ENCODE measurements at regions not wholly inside any gene's neighbourhood (a gene's known extent, or its start where the extent isn't known, plus 50 kb on each side); places are given as distances from the start of the nearest gene placed in this dataset.

GRCh38 chr2:187158452-187158851 is 289.6 kb downstream of the CALCRL start:
- Histone ChIP-seq H3K4me2 (ENCODE audit: control insufficient read depth, extremely low read depth, insufficient read depth, low read depth, low read length) (no peak overlapping the region), H3K4me1 (ENCODE audit: control insufficient read depth, extremely low read depth, insufficient read depth, low read length) (no peaks in the 10 kb centered on the region), H3K4me3 (ENCODE audit: control insufficient read depth in 2 of 3, extremely low read depth in 1 of 3, insufficient read depth in 2 of 3, low read depth in 1 of 3, low read length in 3 of 3) (no peak overlapping the region), H3K9me3 (ENCODE audit: control insufficient read depth, low read depth, low read length) (no peaks in the 10 kb centered on the region), H4K20me1 (ENCODE audit: control insufficient read depth, extremely low read depth, insufficient read depth, low read length) (no peaks in the 10 kb centered on the region), H3K27ac (ENCODE audit: control insufficient read depth, insufficient read depth, low read length) (no peak overlapping the region), H2AFZ (ENCODE audit: control insufficient read depth, low read length) (no peak overlapping the region), H3K9me1 (ENCODE audit: control insufficient read depth, extremely low read depth, insufficient read depth, low read length) (no peaks in the 10 kb centered on the region), H3K9ac (ENCODE audit: control insufficient read depth, extremely low read depth, insufficient read depth, low read length) (no peak overlapping the region), H3K79me2 (ENCODE audit: control insufficient read depth, insufficient read depth, low read length) (no peaks in the 10 kb centered on the region), H3K27me3 (ENCODE audit: control insufficient read depth, extremely low read depth, insufficient read depth, low read length) (no peaks in the 10 kb centered on the region), H3K36me3 (ENCODE audit: control insufficient read depth in 2 of 2, extremely low read depth in 1 of 2, insufficient read depth in 2 of 2, low read length in 2 of 2) (no peaks in the 10 kb centered on the region)
- no peak for TF ChIP-seq EZH2 (IDR thresholded peaks at IDR 0.05; ENCODE audit: low read length)
- no peak for TF ChIP-seq CTCF (optimal IDR thresholded peaks at IDR 0.05 in 1 of 3, IDR thresholded peaks at IDR 0.05 in 1 of 3, conservative IDR thresholded peaks at IDR 0.05 in 1 of 3; ENCODE audit: extremely low read depth in 1 of 3, insufficient read depth in 2 of 3, low read length in 3 of 3)
- dilution Hi-C loops (cut with MboI; ENCODE audit: extremely low pct_ligation_motif_present, low sequenced_read_pairs): no loop called here
- DNase-seq (ENCODE audit: low read depth, low spot score) (no peak), FAIRE-seq (peak; percentile 29)

GRCh38 chr2:187157046-187157445 is 291.0 kb downstream of the CALCRL start:
- Histone ChIP-seq H3K4me1 (ENCODE audit: control insufficient read depth, extremely low read depth, insufficient read depth, low read length) (no peaks in the 10 kb centered on the region), H3K27me3 (ENCODE audit: control insufficient read depth, extremely low read depth, insufficient read depth, low read length) (no peaks in the 10 kb centered on the region), H3K4me3 (ENCODE audit: control insufficient read depth in 2 of 3, extremely low read depth in 1 of 3, insufficient read depth in 2 of 3, low read depth in 1 of 3, low read length in 3 of 3) (no peak overlapping the region), H4K20me1 (ENCODE audit: control insufficient read depth, extremely low read depth, insufficient read depth, low read length) (no peaks in the 10 kb centered on the region), H3K4me2 (ENCODE audit: control insufficient read depth, extremely low read depth, insufficient read depth, low read depth, low read length) (no peak overlapping the region), H2AFZ (ENCODE audit: control insufficient read depth, low read length) (no peak overlapping the region), H3K79me2 (ENCODE audit: control insufficient read depth, insufficient read depth, low read length) (no peaks in the 10 kb centered on the region), H3K36me3 (ENCODE audit: control insufficient read depth in 2 of 2, extremely low read depth in 1 of 2, insufficient read depth in 2 of 2, low read length in 2 of 2) (no peaks in the 10 kb centered on the region), H3K27ac (ENCODE audit: control insufficient read depth, insufficient read depth, low read length) (no peak overlapping the region), H3K9me1 (ENCODE audit: control insufficient read depth, extremely low read depth, insufficient read depth, low read length) (no peaks in the 10 kb centered on the region), H3K9me3 (ENCODE audit: control insufficient read depth, low read depth, low read length) (no peaks in the 10 kb centered on the region), H3K9ac (ENCODE audit: control insufficient read depth, extremely low read depth, insufficient read depth, low read length) (no peak overlapping the region)
- dilution Hi-C loops (cut with MboI; ENCODE audit: extremely low pct_ligation_motif_present, low sequenced_read_pairs): no loop called here
- TF ChIP-seq EZH2 (IDR thresholded peaks at IDR 0.05; ENCODE audit: low read length) (no peak), CTCF (optimal IDR thresholded peaks at IDR 0.05 in 1 of 3, IDR thresholded peaks at IDR 0.05 in 1 of 3, conservative IDR thresholded peaks at IDR 0.05 in 1 of 3; ENCODE audit: extremely low read depth in 1 of 3, insufficient read depth in 2 of 3, low read length in 3 of 3) (no peak)
- FAIRE-seq (no peak), DNase-seq (ENCODE audit: low read depth, low spot score) (no peak)

All from keratinocyte (primary cell).